ENCODE measurements at regions not wholly inside any gene's neighbourhood (a gene's known extent, or its start where the extent isn't known, plus 50 kb on each side); places are given as distances from the start of the nearest gene placed in this dataset.

GRCh38 chr10:105769248-105770184 lies 1128.4 kb downstream of the SORCS3 start:
- Histone ChIP-seq H3K27ac (ENCODE audit: insufficient read depth, low read depth, low read length, poor library complexity, severe bottlenecking) (no peak overlapping the region), H3K4me3 (ENCODE audit: insufficient read depth, low read depth, low read length) (no peak overlapping the region), H3K9me3 (ENCODE audit: control insufficient read depth, low read length) (no peaks in the 10 kb centered on the region), H3K27me3 (ENCODE audit: control insufficient read depth, insufficient read depth, low read length, poor library complexity, severe bottlenecking) (no peaks in the 10 kb centered on the region), H3K4me1 (ENCODE audit: control insufficient read depth, insufficient read depth, low read length) (no peaks in the 10 kb centered on the region), H3K36me3 (ENCODE audit: control insufficient read depth, insufficient read depth, low read length) (no peaks in the 10 kb centered on the region)
- WGBS, 2 experiments, result 83% methylated on average over 6 of the region's 6 CpGs

GRCh38 chr10:105763611-105764010 lies 1122.5 kb downstream of the SORCS3 start:
- no peaks in the 10 kb centered on the region for H3K9me3 ChIP-seq (ENCODE audit: control insufficient read depth, low read length)
- 93 to 99% methylated on average over 2 of the region's 2 CpGs for WGBS, 2 experiments

GRCh38 chr10:105761576-105762260 lies 1120.6 kb downstream of the SORCS3 start:
- H3K27me3 ChIP-seq (ENCODE audit: control insufficient read depth, insufficient read depth, low read length, poor library complexity, severe bottlenecking), result no peaks in the 10 kb centered on the region
- H3K4me3 ChIP-seq (ENCODE audit: insufficient read depth, low read depth, low read length), result no peak overlapping the region
- H3K36me3 ChIP-seq (ENCODE audit: control insufficient read depth, insufficient read depth, low read length), result no peaks in the 10 kb centered on the region
- no peak overlapping the region for H3K27ac ChIP-seq (ENCODE audit: insufficient read depth, low read depth, low read length, poor library complexity, severe bottlenecking)
- peaks cover 5% of the 10 kb centered on the region for H3K4me1 ChIP-seq (ENCODE audit: control insufficient read depth, insufficient read depth, low read length)
- no peaks in the 10 kb centered on the region for H3K9me3 ChIP-seq (ENCODE audit: control insufficient read depth, low read length)
- 90 to 95% methylated on average over 4 of the region's 4 CpGs for WGBS, 2 experiments

More at GRCh38 chr10:105763611-105764010, 1122.5 kb downstream of the SORCS3 start:
- Histone ChIP-seq H3K4me1 (ENCODE audit: control insufficient read depth, insufficient read depth, low read length) (peaks cover 4% of the 10 kb centered on the region), H3K27me3 (ENCODE audit: control insufficient read depth, insufficient read depth, low read length, poor library complexity, severe bottlenecking) (no peaks in the 10 kb centered on the region), H3K27ac (ENCODE audit: insufficient read depth, low read depth, low read length, poor library complexity, severe bottlenecking) (no peak overlapping the region), H3K4me3 (ENCODE audit: insufficient read depth, low read depth, low read length) (no peak overlapping the region), H3K36me3 (ENCODE audit: control insufficient read depth, insufficient read depth, low read length) (no peaks in the 10 kb centered on the region)

GRCh38 chr10:105759669-105760068 lies 1118.6 kb downstream of the SORCS3 start:
- Histone ChIP-seq H3K9me3 (ENCODE audit: control insufficient read depth, low read length) (no peaks in the 10 kb centered on the region), H3K27me3 (ENCODE audit: control insufficient read depth, insufficient read depth, low read length, poor library complexity, severe bottlenecking) (no peaks in the 10 kb centered on the region), H3K4me1 (ENCODE audit: control insufficient read depth, insufficient read depth, low read length) (peaks cover 5% of the 10 kb centered on the region), H3K27ac (ENCODE audit: insufficient read depth, low read depth, low read length, poor library complexity, severe bottlenecking) (no peak overlapping the region), H3K4me3 (ENCODE audit: insufficient read depth, low read depth, low read length) (no peak overlapping the region), H3K36me3 (ENCODE audit: control insufficient read depth, insufficient read depth, low read length) (no peaks in the 10 kb centered on the region)
- 32 to 33% methylated on average over 2 to 3 of the region's 3 CpGs for WGBS, 2 experiments

- H3K4me1 ChIP-seq (ENCODE audit: control insufficient read depth, insufficient read depth, low read length), result peaks cover 5% of the 10 kb centered on the region
- H3K27ac ChIP-seq (ENCODE audit: insufficient read depth, low read depth, low read length, poor library complexity, severe bottlenecking), result no peak overlapping the region
- H3K9me3 ChIP-seq (ENCODE audit: control insufficient read depth, low read length), result no peaks in the 10 kb centered on the region
- no peak overlapping the region for H3K4me3 ChIP-seq (ENCODE audit: insufficient read depth, low read depth, low read length)
- H3K36me3 ChIP-seq (ENCODE audit: control insufficient read depth, insufficient read depth, low read length), result no peaks in the 10 kb centered on the region
- no peaks in the 10 kb centered on the region for H3K27me3 ChIP-seq (ENCODE audit: control insufficient read depth, insufficient read depth, low read length, poor library complexity, severe bottlenecking)
- 88 to 96% methylated on average over 2 of the region's 2 CpGs for WGBS, 2 experiments
These were observed 1117.3 kb downstream of the SORCS3 start for GRCh38 chr10:105758209-105758998.

- Histone ChIP-seq H3K4me3 (ENCODE audit: insufficient read depth, low read depth, low read length) (no peak overlapping the region), H3K27me3 (ENCODE audit: control insufficient read depth, insufficient read depth, low read length, poor library complexity, severe bottlenecking) (no peaks in the 10 kb centered on the region), H3K4me1 (ENCODE audit: control insufficient read depth, insufficient read depth, low read length) (peaks cover 5% of the 10 kb centered on the region), H3K27ac (ENCODE audit: insufficient read depth, low read depth, low read length, poor library complexity, severe bottlenecking) (no peak overlapping the region), H3K36me3 (ENCODE audit: control insufficient read depth, insufficient read depth, low read length) (no peaks in the 10 kb centered on the region), H3K9me3 (ENCODE audit: control insufficient read depth, low read length) (no peaks in the 10 kb centered on the region)
- 96 to 97% methylated on average over 4 of the region's 4 CpGs for WGBS, 2 experiments
These were observed 1116.2 kb downstream of the SORCS3 start for GRCh38 chr10:105757302-105757701.

- no peaks in the 10 kb centered on the region for H3K9me3 ChIP-seq (ENCODE audit: control insufficient read depth, low read length)
- no peak overlapping the region for H3K4me3 ChIP-seq (ENCODE audit: insufficient read depth, low read depth, low read length)
- no peak overlapping the region for H3K27ac ChIP-seq (ENCODE audit: insufficient read depth, low read depth, low read length, poor library complexity, severe bottlenecking)
- 96 to 100% methylated on average over 1 to 3 of the region's 3 CpGs for WGBS, 2 experiments
- peaks cover 5% of the 10 kb centered on the region for H3K4me1 ChIP-seq (ENCODE audit: control insufficient read depth, insufficient read depth, low read length)
- H3K27me3 ChIP-seq (ENCODE audit: control insufficient read depth, insufficient read depth, low read length, poor library complexity, severe bottlenecking), result no peaks in the 10 kb centered on the region
- H3K36me3 ChIP-seq (ENCODE audit: control insufficient read depth, insufficient read depth, low read length), result no peaks in the 10 kb centered on the region
These were observed 1115.3 kb downstream of the SORCS3 start for GRCh38 chr10:105756386-105756785.

- Histone ChIP-seq H3K36me3 (ENCODE audit: control insufficient read depth, insufficient read depth, low read length) (no peaks in the 10 kb centered on the region), H3K27me3 (ENCODE audit: control insufficient read depth, insufficient read depth, low read length, poor library complexity, severe bottlenecking) (no peaks in the 10 kb centered on the region), H3K9me3 (ENCODE audit: control insufficient read depth, low read length) (no peaks in the 10 kb centered on the region), H3K4me3 (ENCODE audit: insufficient read depth, low read depth, low read length) (no peak overlapping the region), H3K27ac (ENCODE audit: insufficient read depth, low read depth, low read length, poor library complexity, severe bottlenecking) (no peak overlapping the region), H3K4me1 (ENCODE audit: control insufficient read depth, insufficient read depth, low read length) (no peaks in the 10 kb centered on the region)
- 67 to 85% methylated on average over 1 of the region's 1 CpG for WGBS, 2 experiments
These were observed 1110.6 kb downstream of the SORCS3 start for GRCh38 chr10:105751688-105752087.

GRCh38 chr10:105745596-105746148 lies 1104.6 kb downstream of the SORCS3 start:
- WGBS, 2 experiments, result 89 to 95% methylated on average over 6 of the region's 6 CpGs
- no peak overlapping the region for H3K27ac ChIP-seq (ENCODE audit: insufficient read depth, low read depth, low read length, poor library complexity, severe bottlenecking)
- H3K4me1 ChIP-seq (ENCODE audit: control insufficient read depth, insufficient read depth, low read length), result no peaks in the 10 kb centered on the region
- no peaks in the 10 kb centered on the region for H3K9me3 ChIP-seq (ENCODE audit: control insufficient read depth, low read length)
- H3K36me3 ChIP-seq (ENCODE audit: control insufficient read depth, insufficient read depth, low read length), result no peaks in the 10 kb centered on the region
- H3K4me3 ChIP-seq (ENCODE audit: insufficient read depth, low read depth, low read length), result no peak overlapping the region
- no peaks in the 10 kb centered on the region for H3K27me3 ChIP-seq (ENCODE audit: control insufficient read depth, insufficient read depth, low read length, poor library complexity, severe bottlenecking)

Measured in ectodermal cell (in vitro differentiated cells).